Uterus (tissue), 3 donors: ENCODE measurements at regions not wholly inside any gene's neighbourhood (a gene's known extent, or its start where the extent isn't known, plus 50 kb on each side); places are given as distances from the start of the nearest gene placed in this dataset.

ENCODE experiments used
- DNase-seq, 2 donors: peaks; one replicate each; pipeline ENCODE4 v3.0.0-alpha.2; 2019 to 2020
- H3K27ac ChIP-seq, 2 donors: fragments of 200-600 bp; sonication (generic); 1 replicate in 1 of 2; 2 replicates in 1 of 2; pipeline ENCODE4 v1.5.1; 2016 to 2018
- H3K27me3 ChIP-seq, 2 donors: fragments of 200-600 bp; sonication (generic); one replicate each; pipeline ENCODE4 v1.5.1; 2018 to 2019; ENCODE audit warnings: control low read depth in 1 of 2
- H3K36me3 ChIP-seq, 2 donors: fragments of 200-600 bp; sonication (generic); one replicate each; pipeline ENCODE4 v1.5.1; 2019; ENCODE audit warnings: control low read depth in 1 of 2
- H3K4me1 ChIP-seq, 2 donors: fragments of 200-600 bp; sonication (generic); one replicate each; pipeline ENCODE4 v1.5.1; 2018 to 2019; ENCODE audit warnings: control low read depth in 1 of 2
- H3K4me3 ChIP-seq, 2 donors: fragments of 200-600 bp; sonication (generic); 1 replicate in 1 of 2; 2 replicates in 1 of 2; pipeline ENCODE4 v1.5.1; 2018 to 2019; ENCODE audit warnings: mild to moderate bottlenecking in 1 of 2
- H3K9me3 ChIP-seq, 2 donors: fragments of 200-600 bp; sonication (generic); one replicate each; pipeline ENCODE4 v1.5.1; 2019; ENCODE audit warnings: control low read depth in 1 of 2
- POLR2A ChIP-seq, 2 donors: fragments of 450-650 bp; IDR thresholded peaks; one replicate each; pipeline ENCODE4 v1.6.1; 2016; ENCODE audit warnings: antibody characterized with exemption in 2 of 2, mild to moderate bottlenecking in 1 of 2, moderate library complexity in 1 of 2
- intact Hi-C: fragments of 100-400 bp; cut with DNase I; formaldehyde crosslinking; loops from one replicate; pipeline ENCODE4 v1.15.1; 2023; ENCODE audit warnings: low total_unique reads
- TF ChIP-seq, protein P1 (sequence below), 4 experiments: fragments of 200-600 bp in 2 of 4; fragments of 450-650 bp in 2 of 4; sonication (generic) in 2 of 4; IDR thresholded peaks; one replicate each; pipeline ENCODE4 v1.5.1; 2016 to 2019; ENCODE audit warnings: antibody characterized with exemption in 4 of 4, mild to moderate bottlenecking in 2 of 4, moderate library complexity in 1 of 4
- donor health status: DM: yes; HTN: yes; CAD: no.

- Histone ChIP-seq H3K27ac (no peak overlapping the region), H3K27me3 (no peaks in the 10 kb centered on the region), H3K36me3 (no peaks in the 10 kb centered on the region), H3K4me3 (no peak overlapping the region), H3K9me3 (no peaks in the 10 kb centered on the region), H3K4me1 (peaks cover 0 to 8% of the 10 kb centered on the region in 2 donors)
- no peak for DNase-seq
- TF ChIP-seq POLR2A (IDR thresholded peaks at IDR 0.05): no peak
- TF ChIP-seq, protein P1, sequence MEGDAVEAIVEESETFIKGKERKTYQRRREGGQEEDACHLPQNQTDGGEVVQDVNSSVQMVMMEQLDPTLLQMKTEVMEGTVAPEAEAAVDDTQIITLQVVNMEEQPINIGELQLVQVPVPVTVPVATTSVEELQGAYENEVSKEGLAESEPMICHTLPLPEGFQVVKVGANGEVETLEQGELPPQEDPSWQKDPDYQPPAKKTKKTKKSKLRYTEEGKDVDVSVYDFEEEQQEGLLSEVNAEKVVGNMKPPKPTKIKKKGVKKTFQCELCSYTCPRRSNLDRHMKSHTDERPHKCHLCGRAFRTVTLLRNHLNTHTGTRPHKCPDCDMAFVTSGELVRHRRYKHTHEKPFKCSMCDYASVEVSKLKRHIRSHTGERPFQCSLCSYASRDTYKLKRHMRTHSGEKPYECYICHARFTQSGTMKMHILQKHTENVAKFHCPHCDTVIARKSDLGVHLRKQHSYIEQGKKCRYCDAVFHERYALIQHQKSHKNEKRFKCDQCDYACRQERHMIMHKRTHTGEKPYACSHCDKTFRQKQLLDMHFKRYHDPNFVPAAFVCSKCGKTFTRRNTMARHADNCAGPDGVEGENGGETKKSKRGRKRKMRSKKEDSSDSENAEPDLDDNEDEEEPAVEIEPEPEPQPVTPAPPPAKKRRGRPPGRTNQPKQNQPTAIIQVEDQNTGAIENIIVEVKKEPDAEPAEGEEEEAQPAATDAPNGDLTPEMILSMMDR (IDR thresholded peaks at IDR 0.05): no peak
- intact Hi-C loops: no loop called here
These were observed 276.5 kb downstream of the PLPP3 start for GRCh38 chr1:56302878-56303277.

DNA sequence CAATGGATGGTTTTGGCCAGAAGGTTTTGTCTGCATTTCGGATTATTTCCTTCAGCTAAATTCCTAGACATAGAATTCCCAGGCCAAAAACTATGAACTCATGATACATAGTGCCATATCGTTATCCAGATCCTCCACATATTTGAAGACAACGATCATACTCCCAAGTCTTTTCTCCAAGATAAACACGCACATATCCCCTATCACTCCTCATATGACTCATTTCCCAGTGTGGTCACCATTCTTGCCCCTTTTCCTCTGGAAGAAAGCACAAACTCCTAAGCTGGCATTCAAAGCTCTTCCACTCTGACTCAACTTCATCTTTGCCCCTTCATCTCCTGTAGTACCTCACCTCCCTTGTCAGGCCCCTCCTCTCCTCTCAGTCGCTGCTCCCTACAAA, 277.6 kb downstream of the PLPP3 start:
- H3K36me3 ChIP-seq: no peaks in the 10 kb centered on the region
- no peak for DNase-seq
- no peak overlapping the region for H3K4me3 ChIP-seq
- no peaks in the 10 kb centered on the region for H3K9me3 ChIP-seq
- peaks cover 0 to 8% of the 10 kb centered on the region in 2 donors for H3K4me1 ChIP-seq
- intact Hi-C loops: no loop called here
- no peak overlapping the region for H3K27ac ChIP-seq
- H3K27me3 ChIP-seq: no peaks in the 10 kb centered on the region
- TF ChIP-seq POLR2A (IDR thresholded peaks at IDR 0.05): no peak
- TF ChIP-seq, protein P1 (IDR thresholded peaks at IDR 0.05): no peak

DNA sequence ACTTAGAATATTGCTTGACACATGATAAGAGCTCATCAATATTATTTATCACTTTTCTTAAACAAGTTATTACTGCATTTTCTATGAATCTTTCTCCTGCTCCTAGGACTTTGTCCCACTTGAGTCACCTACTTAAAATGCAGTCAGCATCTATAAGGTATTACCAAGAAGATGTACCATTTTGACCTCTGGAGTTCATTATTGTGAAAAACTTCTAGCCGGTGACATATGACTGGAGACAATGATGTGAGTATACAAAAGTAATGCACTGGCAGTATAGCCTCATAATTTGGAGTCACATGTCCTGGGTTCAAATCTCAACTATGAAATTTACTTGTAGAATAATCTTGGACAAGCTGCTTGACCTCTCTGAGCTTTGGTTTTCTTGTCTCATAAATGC, 278.5 kb downstream of the PLPP3 start:
- Histone ChIP-seq H3K9me3 (no peaks in the 10 kb centered on the region), H3K4me3 (no peak overlapping the region), H3K27me3 (no peaks in the 10 kb centered on the region), H3K36me3 (no peaks in the 10 kb centered on the region), H3K4me1 (peaks cover 0 to 8% of the 10 kb centered on the region in 2 donors), H3K27ac (no peak overlapping the region)
- DNase-seq: no peak
- intact Hi-C loops: no loop called here
- no peak for TF ChIP-seq POLR2A (IDR thresholded peaks at IDR 0.05)
- TF ChIP-seq, protein P1 (IDR thresholded peaks at IDR 0.05): no peak

DNA sequence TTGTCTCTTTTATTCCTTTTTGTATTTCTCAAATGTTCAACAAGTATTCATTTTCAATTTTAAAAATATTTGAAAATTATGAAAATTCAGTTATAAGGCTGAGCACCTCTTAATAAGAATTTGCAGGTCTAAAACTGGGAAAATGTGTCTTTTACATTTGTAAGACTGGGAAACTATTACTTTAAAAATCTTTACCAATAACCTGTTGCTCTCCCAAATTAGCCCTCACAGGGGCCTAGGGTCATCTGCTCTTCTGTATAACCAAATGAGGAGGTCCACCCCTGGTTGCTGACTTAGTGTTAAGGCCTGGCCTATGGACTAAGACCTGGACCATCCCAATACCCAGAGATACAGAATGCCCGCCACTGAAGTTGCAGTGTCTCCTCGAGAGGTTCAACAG, 280.5 kb downstream of the PLPP3 start:
- H3K4me1 ChIP-seq: no peaks in the 10 kb centered on the region
- no peak overlapping the region for H3K27ac ChIP-seq
- no peaks in the 10 kb centered on the region for H3K36me3 ChIP-seq
- intact Hi-C loops: no loop called here
- TF ChIP-seq POLR2A (IDR thresholded peaks at IDR 0.05): no peak
- TF ChIP-seq, protein P1 (IDR thresholded peaks at IDR 0.05): no peak
- no peak for DNase-seq
- no peaks in the 10 kb centered on the region for H3K27me3 ChIP-seq
- H3K9me3 ChIP-seq: no peaks in the 10 kb centered on the region
- no peak overlapping the region for H3K4me3 ChIP-seq

DNA sequence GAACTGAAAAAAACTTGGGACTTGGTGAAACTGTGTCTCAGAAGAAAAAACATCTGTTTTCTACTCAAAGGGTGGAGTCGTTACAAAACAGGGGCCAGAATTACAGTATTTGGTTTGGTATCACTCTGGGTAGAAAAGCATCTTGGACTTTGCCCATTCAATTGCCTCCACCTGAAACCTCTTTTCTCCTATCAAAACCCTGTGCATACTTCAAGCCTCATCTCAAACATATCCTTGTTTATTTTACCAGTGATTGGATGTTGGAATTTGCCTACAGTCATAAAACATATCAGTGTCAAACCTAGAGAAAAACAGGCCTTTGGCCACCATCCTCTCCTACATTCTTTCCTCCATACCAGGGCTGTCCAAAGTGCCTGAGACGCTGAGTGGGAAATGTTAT, 281.5 kb downstream of the PLPP3 start:
- intact Hi-C loops: no loop called here
- Histone ChIP-seq H3K4me3 (no peak overlapping the region), H3K4me1 (no peaks in the 10 kb centered on the region), H3K36me3 (no peaks in the 10 kb centered on the region), H3K27me3 (no peaks in the 10 kb centered on the region), H3K27ac (no peak overlapping the region), H3K9me3 (no peaks in the 10 kb centered on the region)
- DNase-seq: no peak
- TF ChIP-seq, protein P1 (IDR thresholded peaks at IDR 0.05): no peak
- TF ChIP-seq POLR2A (IDR thresholded peaks at IDR 0.05): no peak
